ENCODE measurements at regions not wholly inside any gene's neighbourhood (a gene's known extent, or its start where the extent isn't known, plus 50 kb on each side); places are given as distances from the start of the nearest gene placed in this dataset.

GRCh38 chr17:5947701-5948180 is 122.4 kb upstream of the WSCD1 start:
- TF ChIP-seq, protein P1, sequence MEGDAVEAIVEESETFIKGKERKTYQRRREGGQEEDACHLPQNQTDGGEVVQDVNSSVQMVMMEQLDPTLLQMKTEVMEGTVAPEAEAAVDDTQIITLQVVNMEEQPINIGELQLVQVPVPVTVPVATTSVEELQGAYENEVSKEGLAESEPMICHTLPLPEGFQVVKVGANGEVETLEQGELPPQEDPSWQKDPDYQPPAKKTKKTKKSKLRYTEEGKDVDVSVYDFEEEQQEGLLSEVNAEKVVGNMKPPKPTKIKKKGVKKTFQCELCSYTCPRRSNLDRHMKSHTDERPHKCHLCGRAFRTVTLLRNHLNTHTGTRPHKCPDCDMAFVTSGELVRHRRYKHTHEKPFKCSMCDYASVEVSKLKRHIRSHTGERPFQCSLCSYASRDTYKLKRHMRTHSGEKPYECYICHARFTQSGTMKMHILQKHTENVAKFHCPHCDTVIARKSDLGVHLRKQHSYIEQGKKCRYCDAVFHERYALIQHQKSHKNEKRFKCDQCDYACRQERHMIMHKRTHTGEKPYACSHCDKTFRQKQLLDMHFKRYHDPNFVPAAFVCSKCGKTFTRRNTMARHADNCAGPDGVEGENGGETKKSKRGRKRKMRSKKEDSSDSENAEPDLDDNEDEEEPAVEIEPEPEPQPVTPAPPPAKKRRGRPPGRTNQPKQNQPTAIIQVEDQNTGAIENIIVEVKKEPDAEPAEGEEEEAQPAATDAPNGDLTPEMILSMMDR (conservative IDR thresholded peaks at IDR 0.05; ENCODE audit: low read depth, low read length) = no peak
- H3K4me3 ChIP-seq (ENCODE audit: low read depth, low read length) = no peak overlapping the region
- no peak for DNase-seq (ENCODE audit: low read depth)

GRCh38 chr17:5948811-5949210 is 121.4 kb upstream of the WSCD1 start:
- no peak for DNase-seq (ENCODE audit: low read depth)
- TF ChIP-seq, protein P1 (conservative IDR thresholded peaks at IDR 0.05; ENCODE audit: low read depth, low read length) = no peak

GRCh38 chr17:5950878-5951277 is 119.3 kb upstream of the WSCD1 start:
- no peak for DNase-seq (ENCODE audit: low read depth)
- TF ChIP-seq, protein P1 (conservative IDR thresholded peaks at IDR 0.05; ENCODE audit: low read depth, low read length) = no peak
- no peak overlapping the region for H3K4me3 ChIP-seq (ENCODE audit: low read depth, low read length)

More at GRCh38 chr17:5948811-5949210, 121.4 kb upstream of the WSCD1 start:
- no peak overlapping the region for H3K4me3 ChIP-seq (ENCODE audit: low read depth, low read length)

GRCh38 chr17:5951912-5952311 is 118.3 kb upstream of the WSCD1 start:
- no peak overlapping the region for H3K4me3 ChIP-seq (ENCODE audit: low read depth, low read length)
- TF ChIP-seq, protein P1 (conservative IDR thresholded peaks at IDR 0.05; ENCODE audit: low read depth, low read length) = no peak
- no peak for DNase-seq (ENCODE audit: low read depth)

GRCh38 chr17:5952518-5952917 is 117.7 kb upstream of the WSCD1 start:
- H3K4me3 ChIP-seq (ENCODE audit: low read depth, low read length) = no peak overlapping the region
- DNase-seq (ENCODE audit: low read depth) = no peak
- TF ChIP-seq, protein P1 (conservative IDR thresholded peaks at IDR 0.05; ENCODE audit: low read depth, low read length) = no peak

DNA sequence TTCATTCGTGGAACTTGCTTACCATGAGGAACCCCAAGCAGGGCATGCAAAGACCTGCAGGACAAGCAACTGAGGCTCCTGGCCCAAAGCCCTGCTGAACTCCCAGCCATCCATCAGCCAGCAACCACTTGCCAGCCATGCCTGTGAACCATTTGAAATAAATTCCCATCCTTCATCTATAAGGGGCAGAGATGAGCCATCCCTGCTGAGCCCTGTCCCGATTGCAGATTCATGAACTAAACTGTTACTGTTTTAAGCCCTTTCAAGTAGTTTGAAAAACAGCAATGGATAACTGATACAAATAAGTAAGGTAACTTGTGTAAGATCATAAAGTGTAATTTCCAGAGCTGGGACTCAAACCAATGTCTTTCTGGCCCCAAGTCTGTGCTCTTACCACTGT is 114.4 kb upstream of the WSCD1 start:
- no peak overlapping the region for H3K4me3 ChIP-seq (ENCODE audit: low read depth, low read length)
- no peak for DNase-seq (ENCODE audit: low read depth)
- TF ChIP-seq, protein P1 (conservative IDR thresholded peaks at IDR 0.05; ENCODE audit: low read depth, low read length) = no peak

DNA sequence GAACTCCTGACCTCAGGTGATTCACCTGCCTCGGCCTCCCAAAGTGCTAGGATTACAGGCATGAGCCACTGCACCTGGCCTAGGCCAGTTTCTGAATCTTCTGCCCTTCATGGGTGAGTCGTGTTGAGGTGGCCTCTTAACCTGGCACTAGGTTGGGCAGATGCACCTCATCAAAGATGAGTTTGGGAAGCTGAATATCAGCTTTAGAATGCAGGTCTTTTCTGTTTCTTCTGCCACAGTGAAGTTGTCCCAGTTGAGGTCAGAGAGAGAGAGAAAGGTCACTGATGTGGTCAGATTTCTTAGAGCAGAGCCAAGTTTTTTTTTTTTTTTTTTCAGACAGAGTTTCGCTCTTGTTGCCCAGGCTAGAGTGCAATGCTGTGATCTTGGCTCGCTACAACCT is 111.3 kb upstream of the WSCD1 start:
- no peak for DNase-seq (ENCODE audit: low read depth)
- TF ChIP-seq, protein P1 (conservative IDR thresholded peaks at IDR 0.05; ENCODE audit: low read depth, low read length) = no peak
- no peak overlapping the region for H3K4me3 ChIP-seq (ENCODE audit: low read depth, low read length)

All from epithelial cell of proximal tubule (primary cell).